Mammary epithelial cell (primary cell): ENCODE measurements at regions not wholly inside any gene's neighbourhood (a gene's known extent, or its start where the extent isn't known, plus 50 kb on each side); places are given as distances from the start of the nearest gene placed in this dataset.

Experiments
- EZH2 ChIP-seq: IDR thresholded peaks from 2 replicates; pipeline ENCODE4 v1.6.1; 2012; ENCODE audit warnings: low read length, inconsistent platforms, borderline replicate concordance
- TF ChIP-seq, protein P1 (sequence below), 2 donors: IDR thresholded peaks in 1 of 2; conservative IDR thresholded peaks in 1 of 2; 2 replicates each; pipeline ENCODE4 v1.5.1; 2011 to 2012; ENCODE audit warnings: inconsistent platforms in 2 of 2, low read length in 2 of 2, mild to moderate bottlenecking in 2 of 2, control low read depth in 1 of 2, low read depth in 1 of 2; ENCODE audit not compliant: insufficient read depth in 1 of 2; ENCODE audit errors: extremely low read depth in 1 of 2

DNA sequence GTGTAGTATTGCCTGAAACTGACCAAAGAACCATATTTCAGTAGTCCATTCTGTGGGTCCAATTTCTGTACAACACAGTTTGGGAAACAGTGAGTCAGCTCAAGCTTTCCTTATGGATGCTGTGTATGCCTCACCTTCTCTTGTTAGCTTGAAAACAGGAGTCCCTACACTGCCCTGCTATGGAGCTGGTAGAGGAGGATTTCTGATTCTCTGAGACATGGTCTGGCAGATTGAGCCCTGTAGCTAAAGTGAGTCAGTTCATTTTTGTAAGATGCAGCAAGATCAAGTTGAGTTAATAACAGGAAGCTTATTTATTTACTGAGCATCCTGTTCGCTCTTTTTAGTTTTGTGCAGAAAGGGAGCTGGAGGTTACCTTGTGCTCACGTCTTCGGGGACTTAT, 424.1 kb upstream of the RBMS3 start:
- TF ChIP-seq EZH2, result no peak
- TF ChIP-seq, protein P1, sequence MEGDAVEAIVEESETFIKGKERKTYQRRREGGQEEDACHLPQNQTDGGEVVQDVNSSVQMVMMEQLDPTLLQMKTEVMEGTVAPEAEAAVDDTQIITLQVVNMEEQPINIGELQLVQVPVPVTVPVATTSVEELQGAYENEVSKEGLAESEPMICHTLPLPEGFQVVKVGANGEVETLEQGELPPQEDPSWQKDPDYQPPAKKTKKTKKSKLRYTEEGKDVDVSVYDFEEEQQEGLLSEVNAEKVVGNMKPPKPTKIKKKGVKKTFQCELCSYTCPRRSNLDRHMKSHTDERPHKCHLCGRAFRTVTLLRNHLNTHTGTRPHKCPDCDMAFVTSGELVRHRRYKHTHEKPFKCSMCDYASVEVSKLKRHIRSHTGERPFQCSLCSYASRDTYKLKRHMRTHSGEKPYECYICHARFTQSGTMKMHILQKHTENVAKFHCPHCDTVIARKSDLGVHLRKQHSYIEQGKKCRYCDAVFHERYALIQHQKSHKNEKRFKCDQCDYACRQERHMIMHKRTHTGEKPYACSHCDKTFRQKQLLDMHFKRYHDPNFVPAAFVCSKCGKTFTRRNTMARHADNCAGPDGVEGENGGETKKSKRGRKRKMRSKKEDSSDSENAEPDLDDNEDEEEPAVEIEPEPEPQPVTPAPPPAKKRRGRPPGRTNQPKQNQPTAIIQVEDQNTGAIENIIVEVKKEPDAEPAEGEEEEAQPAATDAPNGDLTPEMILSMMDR (conservative IDR thresholded peaks at IDR 0.05 in 1 of 2, IDR thresholded peaks at IDR 0.05 in 1 of 2; ENCODE audit: extremely low read depth in 1 of 2, insufficient read depth in 1 of 2, low read depth in 1 of 2, low read length in 2 of 2), result no peak
